SK-N-SH treated with all-trans-retinoic acid at 6 μM for 48 hours (cell line): ENCODE measurements at regions not wholly inside any gene's neighbourhood (a gene's known extent, or its start where the extent isn't known, plus 50 kb on each side); places are given as distances from the start of the nearest gene placed in this dataset.

Experiments
- ARNTL ChIP-seq: fragments of 450-650 bp; formaldehyde crosslinking; IDR thresholded peaks from 2 replicates; pipeline ENCODE4 v1.5.0; 2020; ENCODE audit warnings: low read depth, mild to moderate bottlenecking, moderate library complexity, borderline replicate concordance
- RARB ChIP-seq: fragments of 250-450 bp; sonication (Bioruptor Pico); IDR thresholded peaks from 2 replicates; pipeline ENCODE4 v1.8.0; 2021; ENCODE audit warnings: mild to moderate bottlenecking, moderate library complexity
- TCF4 ChIP-seq: fragments of 250-450 bp; sonication (Bioruptor Pico); IDR thresholded peaks from 2 replicates; pipeline ENCODE4 v1.8.0; 2021; ENCODE audit warnings: mild to moderate bottlenecking, moderate library complexity, borderline replicate concordance
- ZFP3 ChIP-seq: fragments of 250-450 bp; sonication (Bioruptor Pico); IDR thresholded peaks from 2 replicates; pipeline ENCODE4 v1.5.0; 2020; ENCODE audit warnings: mild to moderate bottlenecking, moderate library complexity
- ZFP30 ChIP-seq: fragments of 450-650 bp; formaldehyde crosslinking; IDR thresholded peaks from 2 replicates; pipeline ENCODE4 v1.5.0; 2022; ENCODE audit warnings: mild to moderate bottlenecking, moderate library complexity
- ZNF565 ChIP-seq: fragments of 450-650 bp; formaldehyde crosslinking; conservative IDR thresholded peaks from 2 replicates; pipeline ENCODE4 v1.5.0; 2020; ENCODE audit warnings: low read depth, mild to moderate bottlenecking, moderate library complexity
- TF ChIP-seq, protein P1 (sequence below): fragments of 250-450 bp; sonication (Bioruptor Pico); IDR thresholded peaks from 2 replicates; pipeline ENCODE4 v1.5.1; 2020; ENCODE audit warnings: low read depth, mild to moderate bottlenecking, moderate library complexity

GRCh38 chr13:76644906-76645305 is 241.3 kb downstream of the KCTD12 start:
- TF ChIP-seq ARNTL (CRISPR knock-in tag), result no peak
- TF ChIP-seq ZNF565 (CRISPR knock-in tag), result no peak
- TF ChIP-seq ZFP30 (CRISPR knock-in tag), result no peak
- TF ChIP-seq TCF4 (CRISPR knock-in tag), result no peak
- no peak for TF ChIP-seq ZFP3 (CRISPR knock-in tag)
- TF ChIP-seq RARB (CRISPR knock-in tag), result no peak
- TF ChIP-seq, protein P1, sequence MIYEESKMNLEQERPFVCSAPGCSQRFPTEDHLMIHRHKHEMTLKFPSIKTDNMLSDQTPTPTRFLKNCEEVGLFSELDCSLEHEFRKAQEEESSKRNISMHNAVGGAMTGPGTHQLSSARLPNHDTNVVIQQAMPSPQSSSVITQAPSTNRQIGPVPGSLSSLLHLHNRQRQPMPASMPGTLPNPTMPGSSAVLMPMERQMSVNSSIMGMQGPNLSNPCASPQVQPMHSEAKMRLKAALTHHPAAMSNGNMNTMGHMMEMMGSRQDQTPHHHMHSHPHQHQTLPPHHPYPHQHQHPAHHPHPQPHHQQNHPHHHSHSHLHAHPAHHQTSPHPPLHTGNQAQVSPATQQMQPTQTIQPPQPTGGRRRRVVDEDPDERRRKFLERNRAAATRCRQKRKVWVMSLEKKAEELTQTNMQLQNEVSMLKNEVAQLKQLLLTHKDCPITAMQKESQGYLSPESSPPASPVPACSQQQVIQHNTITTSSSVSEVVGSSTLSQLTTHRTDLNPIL, result no peak
